ENCODE measurements at regions not wholly inside any gene's neighbourhood (a gene's known extent, or its start where the extent isn't known, plus 50 kb on each side); places are given as distances from the start of the nearest gene placed in this dataset.

DNA sequence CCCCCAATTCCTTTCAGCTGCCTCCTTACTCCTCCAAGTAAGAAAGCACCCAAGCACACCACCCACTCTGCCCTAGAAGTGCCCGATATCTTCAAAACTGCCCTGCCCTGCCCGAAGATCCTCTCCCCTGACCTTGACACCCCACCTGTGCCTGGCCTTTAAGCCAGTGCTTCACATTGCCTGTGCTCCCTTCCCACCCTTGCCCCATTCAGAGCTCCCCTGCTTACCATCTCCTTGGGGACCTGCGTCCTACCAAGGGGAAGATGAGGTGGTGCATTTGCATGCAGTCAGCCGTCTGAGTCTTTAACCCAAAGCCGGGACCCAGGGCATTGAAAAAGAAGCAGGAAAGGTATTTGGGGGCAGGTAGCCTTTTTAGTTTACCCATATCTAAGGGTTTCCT, 73.5 kb upstream of the SLCO3A1 start:
- TF ChIP-seq, protein P1, sequence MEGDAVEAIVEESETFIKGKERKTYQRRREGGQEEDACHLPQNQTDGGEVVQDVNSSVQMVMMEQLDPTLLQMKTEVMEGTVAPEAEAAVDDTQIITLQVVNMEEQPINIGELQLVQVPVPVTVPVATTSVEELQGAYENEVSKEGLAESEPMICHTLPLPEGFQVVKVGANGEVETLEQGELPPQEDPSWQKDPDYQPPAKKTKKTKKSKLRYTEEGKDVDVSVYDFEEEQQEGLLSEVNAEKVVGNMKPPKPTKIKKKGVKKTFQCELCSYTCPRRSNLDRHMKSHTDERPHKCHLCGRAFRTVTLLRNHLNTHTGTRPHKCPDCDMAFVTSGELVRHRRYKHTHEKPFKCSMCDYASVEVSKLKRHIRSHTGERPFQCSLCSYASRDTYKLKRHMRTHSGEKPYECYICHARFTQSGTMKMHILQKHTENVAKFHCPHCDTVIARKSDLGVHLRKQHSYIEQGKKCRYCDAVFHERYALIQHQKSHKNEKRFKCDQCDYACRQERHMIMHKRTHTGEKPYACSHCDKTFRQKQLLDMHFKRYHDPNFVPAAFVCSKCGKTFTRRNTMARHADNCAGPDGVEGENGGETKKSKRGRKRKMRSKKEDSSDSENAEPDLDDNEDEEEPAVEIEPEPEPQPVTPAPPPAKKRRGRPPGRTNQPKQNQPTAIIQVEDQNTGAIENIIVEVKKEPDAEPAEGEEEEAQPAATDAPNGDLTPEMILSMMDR (conservative IDR thresholded peaks at IDR 0.05 in 1 of 2, IDR thresholded peaks at IDR 0.05 in 1 of 2; ENCODE audit: low read depth in 1 of 2, low read length in 2 of 2): no peak
- no peak for TF ChIP-seq EZH2 (IDR thresholded peaks at IDR 0.05; ENCODE audit: low read length, missing control alignments)
